OCI-LY7 (cell line): ENCODE measurements at regions not wholly inside any gene's neighbourhood (a gene's known extent, or its start where the extent isn't known, plus 50 kb on each side); places are given as distances from the start of the nearest gene placed in this dataset.

ENCODE experiments used
- BruUV-seq: library from RNA; stranded (reverse); fragments of 400-500 nt; replicated peaks from 2 replicates; lab custom pipeline; 2021; lab: Mats Ljungman, UMichigan
- CTCF ChIA-PET: fragments of 300-600 bp; sonication (Branson Sonifier 250); formaldehyde crosslinking; loops from one replicate; lab custom pipeline; 2022; ENCODE audit warnings: antibody characterized with exemption; ENCODE audit not compliant: unreplicated experiment; lab: Charles Lee
- POLR2A ChIA-PET: fragments of 300-600 bp; sonication (Branson Sonifier 250); formaldehyde crosslinking; loops from one replicate; lab custom pipeline; 2022; ENCODE audit warnings: antibody characterized with exemption; lab: Charles Lee
- DNase-seq: peaks from one replicate; pipeline ENCODE4 v3.0.0-alpha.2; 2015; ENCODE audit warnings: low spot score
- H2AFZ ChIP-seq: fragments of 200-600 bp; sonication (generic), shearing (Covaris generic); 2 replicates; pipeline ENCODE4 v1.6.1; 2014; ENCODE audit warnings: mild to moderate bottlenecking, antibody characterized with exemption, low read length, moderate library complexity
- H3K27ac ChIP-seq: fragments of 200-600 bp; sonication (generic); 2 replicates; pipeline ENCODE4 v1.5.1; 2014; ENCODE audit warnings: mixed run types, low read depth, mild to moderate bottlenecking, moderate library complexity, low read length, inconsistent platforms; ENCODE audit not compliant: poor library complexity, severe bottlenecking
- H3K36me3 ChIP-seq: fragments of 200-600 bp; sonication (generic); 2 replicates; pipeline ENCODE4 v1.6.1; 2014; ENCODE audit warnings: mild to moderate bottlenecking, antibody characterized with exemption, low read length, moderate library complexity, mixed read lengths; ENCODE audit not compliant: insufficient read depth
- H3K4me1 ChIP-seq: fragments of 200-600 bp; sonication (generic); 2 replicates; pipeline ENCODE4 v1.5.1; 2014; ENCODE audit warnings: mild to moderate bottlenecking, low read length; ENCODE audit not compliant: insufficient read depth, poor library complexity, severe bottlenecking
- H3K4me2 ChIP-seq: fragments of 200-600 bp; sonication (generic); 2 replicates; pipeline ENCODE4 v1.6.1; 2014; ENCODE audit warnings: mild to moderate bottlenecking, low read length
- H3K4me3 ChIP-seq: fragments of 200-600 bp; sonication (generic); 2 replicates; pipeline ENCODE4 v1.5.1; 2014; ENCODE audit warnings: mild to moderate bottlenecking, low read depth, low read length; ENCODE audit not compliant: poor library complexity, severe bottlenecking
- H3K79me2 ChIP-seq: fragments of 200-600 bp; sonication (generic); 2 replicates; pipeline ENCODE4 v1.6.1; 2016; ENCODE audit warnings: low read depth, mild to moderate bottlenecking, low read length, moderate library complexity, mixed read lengths; ENCODE audit not compliant: insufficient read depth
- H3K9me2 ChIP-seq: fragments of 200-600 bp; sonication (generic); 2 replicates; pipeline ENCODE4 v1.6.1; 2016; ENCODE audit warnings: mild to moderate bottlenecking, low read length, mixed read lengths; ENCODE audit not compliant: insufficient read depth
- H3K9me3 ChIP-seq: fragments of 200-600 bp; sonication (generic); 2 replicates; pipeline ENCODE4 v1.6.1; 2014; ENCODE audit warnings: mild to moderate bottlenecking, mixed run types, low read length, mixed read lengths
- H4K20me1 ChIP-seq: fragments of 200-600 bp; sonication (generic); 2 replicates; pipeline ENCODE4 v1.6.1; 2014; ENCODE audit warnings: mild to moderate bottlenecking, antibody characterized with exemption, low read length, moderate library complexity, mixed read lengths; ENCODE audit not compliant: insufficient read depth
- EZH2phosphoT487 ChIP-seq: fragments of 200-600 bp; sonication (generic); IDR thresholded peaks from 2 replicates; pipeline ENCODE4 v1.6.1; 2018; ENCODE audit warnings: low read depth, borderline replicate concordance, mild to moderate bottlenecking, mixed run types, antibody characterized with exemption, low read length, moderate library complexity, mixed read lengths
- intact Hi-C: fragments of 100-400 bp; cut with micrococcal nuclease; formaldehyde crosslinking; loops from one replicate; pipeline ENCODE4 v1.10.0; 2022; ENCODE audit not compliant: unreplicated experiment
- TF ChIP-seq, protein P1 (sequence below): fragments of 200-600 bp; sonication (generic); conservative IDR thresholded peaks from 2 replicates; pipeline ENCODE4 v1.5.1; 2014; ENCODE audit warnings: mild to moderate bottlenecking, antibody characterized with exemption, low read length, moderate library complexity, mixed read lengths

GRCh38 chr3:33956776-33957175 is 158.3 kb downstream of the PDCD6IP start:
- intact Hi-C loops, result no loop called here
- H3K79me2 ChIP-seq, result no peaks in the 10 kb centered on the region
- no peaks in the 10 kb centered on the region for H3K9me3 ChIP-seq
- no peak for DNase-seq
- no peak overlapping the region for H2AFZ ChIP-seq
- no peaks in the 10 kb centered on the region for H3K4me1 ChIP-seq
- H3K4me3 ChIP-seq, result no peak overlapping the region
- no peak overlapping the region for H3K4me2 ChIP-seq
- no peaks in the 10 kb centered on the region for H4K20me1 ChIP-seq
- H3K9me2 ChIP-seq, result no peaks in the 10 kb centered on the region
- no peak overlapping the region for H3K27ac ChIP-seq
- ChIA-PET CTCF (no interaction called here), POLR2A (no interaction called here)
- no peaks in the 10 kb centered on the region for H3K36me3 ChIP-seq
- TF ChIP-seq, protein P1, sequence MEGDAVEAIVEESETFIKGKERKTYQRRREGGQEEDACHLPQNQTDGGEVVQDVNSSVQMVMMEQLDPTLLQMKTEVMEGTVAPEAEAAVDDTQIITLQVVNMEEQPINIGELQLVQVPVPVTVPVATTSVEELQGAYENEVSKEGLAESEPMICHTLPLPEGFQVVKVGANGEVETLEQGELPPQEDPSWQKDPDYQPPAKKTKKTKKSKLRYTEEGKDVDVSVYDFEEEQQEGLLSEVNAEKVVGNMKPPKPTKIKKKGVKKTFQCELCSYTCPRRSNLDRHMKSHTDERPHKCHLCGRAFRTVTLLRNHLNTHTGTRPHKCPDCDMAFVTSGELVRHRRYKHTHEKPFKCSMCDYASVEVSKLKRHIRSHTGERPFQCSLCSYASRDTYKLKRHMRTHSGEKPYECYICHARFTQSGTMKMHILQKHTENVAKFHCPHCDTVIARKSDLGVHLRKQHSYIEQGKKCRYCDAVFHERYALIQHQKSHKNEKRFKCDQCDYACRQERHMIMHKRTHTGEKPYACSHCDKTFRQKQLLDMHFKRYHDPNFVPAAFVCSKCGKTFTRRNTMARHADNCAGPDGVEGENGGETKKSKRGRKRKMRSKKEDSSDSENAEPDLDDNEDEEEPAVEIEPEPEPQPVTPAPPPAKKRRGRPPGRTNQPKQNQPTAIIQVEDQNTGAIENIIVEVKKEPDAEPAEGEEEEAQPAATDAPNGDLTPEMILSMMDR, result no peak
- no peak for TF ChIP-seq EZH2phosphoT487
- BruUV-seq, result no TSS peak

GRCh38 chr3:33957176-33957575 is 158.7 kb downstream of the PDCD6IP start:
- Histone ChIP-seq H3K4me3 (no peak overlapping the region), H3K4me2 (no peak overlapping the region), H3K9me2 (no peaks in the 10 kb centered on the region), H3K9me3 (no peaks in the 10 kb centered on the region), H4K20me1 (no peaks in the 10 kb centered on the region), H3K4me1 (no peaks in the 10 kb centered on the region), H3K36me3 (no peaks in the 10 kb centered on the region), H2AFZ (no peak overlapping the region), H3K27ac (no peak overlapping the region), H3K79me2 (no peaks in the 10 kb centered on the region)
- intact Hi-C loops, result no loop called here
- DNase-seq, result no peak
- no TSS peak for BruUV-seq
- TF ChIP-seq, protein P1, result no peak
- no peak for TF ChIP-seq EZH2phosphoT487
- POLR2A ChIA-PET, result no interaction called here
- CTCF ChIA-PET, result no interaction called here

DNA sequence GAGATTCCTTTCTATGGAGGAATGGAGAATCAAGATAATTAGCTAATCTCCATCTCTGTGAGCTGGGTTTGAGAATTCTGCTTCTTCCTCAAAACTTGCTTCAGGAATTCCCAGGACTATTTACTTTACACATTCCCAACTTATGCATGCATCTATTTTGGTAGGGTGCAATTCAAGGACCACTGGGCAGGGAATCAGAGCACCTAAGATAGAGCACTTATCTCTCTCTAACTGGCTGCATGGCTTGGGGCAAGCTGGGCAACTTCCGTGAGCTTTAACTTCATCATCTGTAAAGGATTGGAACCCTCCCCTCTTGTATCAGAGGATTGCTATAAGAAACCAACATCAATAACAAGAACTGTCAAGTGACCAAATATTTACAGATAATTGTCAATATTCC is 160.2 kb downstream of the PDCD6IP start:
- Histone ChIP-seq H2AFZ (no peak overlapping the region), H4K20me1 (no peaks in the 10 kb centered on the region), H3K4me2 (no peak overlapping the region), H3K79me2 (no peaks in the 10 kb centered on the region), H3K9me3 (no peaks in the 10 kb centered on the region), H3K4me3 (no peak overlapping the region), H3K36me3 (no peaks in the 10 kb centered on the region), H3K9me2 (no peaks in the 10 kb centered on the region), H3K27ac (no peak overlapping the region), H3K4me1 (no peaks in the 10 kb centered on the region)
- BruUV-seq, result no TSS peak
- CTCF ChIA-PET, result no interaction called here
- POLR2A ChIA-PET, result no interaction called here
- TF ChIP-seq, protein P1, result no peak
- TF ChIP-seq EZH2phosphoT487, result no peak
- DNase-seq, result no peak
- intact Hi-C loops, result no loop called here
